Endothelial cell of umbilical vein (primary cell): ENCODE measurements at regions not wholly inside any gene's neighbourhood (a gene's known extent, or its start where the extent isn't known, plus 50 kb on each side); places are given as distances from the start of the nearest gene placed in this dataset.

Experiments
- BruUV-seq: library from RNA; stranded (reverse); fragments of 400-500 nt; replicated peaks from 2 replicates; lab custom pipeline; 2021; lab: Mats Ljungman, UMichigan
- CTCF ChIA-PET: fragments of 300-600, 350-600 bp; sonication (Branson Sonifier 250); formaldehyde crosslinking; loops from one replicate; lab custom pipeline; 2021; ENCODE audit warnings: antibody characterized with exemption, inconsistent platforms; lab: Charles Lee
- POLR2A ChIA-PET: fragments of 300-600, 350-600 bp; sonication (Branson Sonifier 250); formaldehyde crosslinking; loops from one replicate; lab custom pipeline; 2021; ENCODE audit warnings: antibody characterized with exemption, inconsistent platforms; lab: Charles Lee
- DNase-seq: peaks from one replicate; pipeline ENCODE4 v3.0.0-alpha.2; 2011; ENCODE audit warnings: low read depth, low spot score
- FAIRE-seq: peaks from 2 replicates; lab custom pipeline; 2011; peaks lifted over from hg19 to GRCh38; lab: Jason Lieb, UNC
- H2AFZ ChIP-seq: 2 replicates; pipeline ENCODE4 v1.6.0; 2012; ENCODE audit warnings: low read depth, low read length, control low read depth, inconsistent platforms
- H3K27ac ChIP-seq: 2 replicates; pipeline ENCODE4 v1.5.1; 2011; ENCODE audit warnings: low read depth, mild to moderate bottlenecking, control low read depth, low read length, moderate library complexity; ENCODE audit not compliant: insufficient read depth
- H3K27me3 ChIP-seq, 2 experiments: 2 replicates each; pipeline versions ENCODE4 v1.6.0 to v1.6.1; 2011; ENCODE audit warnings: low read length in 2 of 2, mixed read lengths in 1 of 2; ENCODE audit not compliant: control insufficient read depth in 2 of 2, insufficient read depth in 2 of 2
- H3K36me3 ChIP-seq, 2 experiments: 2 replicates in 1 of 2; 3 replicates in 1 of 2; pipeline ENCODE4 v1.5.1; 2011; ENCODE audit warnings: low read length in 2 of 2, mild to moderate bottlenecking in 1 of 2, moderate library complexity in 1 of 2; ENCODE audit not compliant: control insufficient read depth in 2 of 2, insufficient read depth in 2 of 2; ENCODE audit errors: extremely low read depth in 1 of 2
- H3K4me1 ChIP-seq: 3 replicates; pipeline ENCODE4 v1.5.1; 2011; ENCODE audit warnings: mild to moderate bottlenecking, low read length; ENCODE audit not compliant: control insufficient read depth, insufficient read depth; ENCODE audit errors: extremely low read depth
- H3K4me2 ChIP-seq: 2 replicates; pipeline ENCODE4 v1.6.1; 2011; ENCODE audit warnings: low read length, control low read depth, mixed read lengths; ENCODE audit not compliant: insufficient read depth
- H3K4me3 ChIP-seq, 3 experiments: fragments of 200-600 bp in 1 of 3; sonication (generic), shearing (Covaris generic) in 1 of 3; replicated peaks in 1 of 3; 2 replicates each; pipeline ENCODE4 v1.5.1; 2011 to 2016; ENCODE audit warnings: control low read depth in 3 of 3, low read length in 3 of 3, mild to moderate bottlenecking in 2 of 3, inconsistent platforms in 1 of 3, low read depth in 1 of 3, moderate library complexity in 1 of 3; ENCODE audit not compliant: insufficient read depth in 1 of 3
- H3K79me2 ChIP-seq: 2 replicates; pipeline ENCODE4 v1.6.0; 2012; ENCODE audit warnings: low read length, inconsistent platforms; ENCODE audit not compliant: control insufficient read depth, insufficient read depth
- H3K9ac ChIP-seq: replicated peaks from 2 replicates; pipeline ENCODE3; 2011; ENCODE audit warnings: low read length, control low read depth; ENCODE audit not compliant: insufficient read depth; ENCODE audit errors: extremely low read depth
- H3K9me1 ChIP-seq: replicated peaks from 3 replicates; pipeline ENCODE4 v1.6.0; 2011; ENCODE audit warnings: mild to moderate bottlenecking, low read length; ENCODE audit not compliant: control insufficient read depth, insufficient read depth; ENCODE audit errors: extremely low read depth
- H3K9me3 ChIP-seq: replicated peaks from 2 replicates; pipeline ENCODE4 v1.5.1; 2012; ENCODE audit warnings: low read length, inconsistent platforms; ENCODE audit not compliant: control insufficient read depth, insufficient read depth
- H4K20me1 ChIP-seq: replicated peaks from 2 replicates; pipeline ENCODE3; 2011; ENCODE audit warnings: mild to moderate bottlenecking, low read length; ENCODE audit not compliant: control insufficient read depth, insufficient read depth; ENCODE audit errors: extremely low read depth
- EZH2 ChIP-seq: IDR thresholded peaks from 2 replicates; pipeline ENCODE4 v1.6.1; 2012; ENCODE audit warnings: borderline replicate concordance, low read depth, mild to moderate bottlenecking, moderate library complexity, low read length, inconsistent platforms; ENCODE audit not compliant: severe bottlenecking
- FOS ChIP-seq: IDR thresholded peaks from 2 replicates; pipeline ENCODE4 v1.6.1; 2011; ENCODE audit warnings: mild to moderate bottlenecking, low read length, moderate library complexity, borderline replicate concordance; ENCODE audit not compliant: insufficient read depth
- GATA2 ChIP-seq: IDR thresholded peaks from 2 replicates; pipeline ENCODE4 v1.7.0; 2011; ENCODE audit warnings: low read depth, mild to moderate bottlenecking, moderate library complexity, mixed read lengths, low read length; ENCODE audit not compliant: insufficient read length, insufficient read depth
- JUN ChIP-seq: IDR thresholded peaks from 2 replicates; pipeline ENCODE4 v1.6.1; 2011; ENCODE audit warnings: borderline replicate concordance, low read depth; ENCODE audit not compliant: insufficient read length, insufficient read depth
- MAX ChIP-seq: IDR thresholded peaks from 2 replicates; pipeline ENCODE4 v1.6.1; 2011; ENCODE audit not compliant: insufficient read depth, insufficient read length
- MYC ChIP-seq: IDR thresholded peaks from one replicate; pipeline ENCODE4 v1.6.1; 2011; ENCODE audit warnings: mild to moderate bottlenecking, low read depth, low read length
- POLR2A ChIP-seq: IDR thresholded peaks from 2 replicates; pipeline ENCODE4 v1.6.1; 2012; ENCODE audit warnings: low read depth, mild to moderate bottlenecking, control low read depth, low read length
- POLR2AphosphoS5 ChIP-seq: IDR thresholded peaks from 2 replicates; pipeline ENCODE4 v1.6.1; 2012; ENCODE audit warnings: low read depth, mild to moderate bottlenecking, control low read depth, low read length, moderate library complexity; ENCODE audit not compliant: insufficient read depth
- dilution Hi-C: fragments of 300-500 bp; cut with MboI; formaldehyde crosslinking; loops from one replicate; pipeline ENCODE4 v1.15.0; 2019; ENCODE audit warnings: low sequenced_read_pairs; ENCODE audit not compliant: extremely low pct_ligation_motif_present
- intact Hi-C: fragments of 100-400 bp; cut with micrococcal nuclease; formaldehyde crosslinking; loops from one replicate; pipeline ENCODE4 v1.10.0; 2022
- TF ChIP-seq, protein P1 (sequence below), 2 donors: IDR thresholded peaks; 1 replicate in 1 of 2; 2 replicates in 1 of 2; pipeline ENCODE4 v1.5.1; 2011; ENCODE audit warnings: low read length in 2 of 2, mild to moderate bottlenecking in 2 of 2, moderate library complexity in 2 of 2, control low read depth in 1 of 2, inconsistent platforms in 1 of 2, low read depth in 1 of 2; ENCODE audit not compliant: insufficient read depth in 1 of 2; ENCODE audit errors: extremely low read depth in 1 of 2

DNA sequence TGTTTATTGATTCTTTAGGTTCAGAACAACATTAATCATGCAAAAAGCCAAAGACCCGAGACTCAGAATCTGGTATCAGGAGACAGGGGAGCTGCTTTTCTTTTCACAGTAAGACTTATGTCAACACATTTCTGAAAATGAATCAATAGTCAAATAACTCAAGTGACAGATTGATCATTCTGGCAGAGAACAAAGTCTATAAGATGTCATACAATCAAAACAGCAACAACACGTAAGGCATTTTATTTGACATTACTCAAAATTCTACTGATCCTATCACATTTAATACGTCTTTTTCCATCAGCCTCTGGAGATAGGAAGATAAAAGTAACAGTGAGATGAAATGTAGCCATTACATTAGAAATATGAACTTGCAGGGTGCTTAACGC lies 93.4 kb upstream of the EEF1E1 start:
- H3K79me2 ChIP-seq, result no peaks in the 10 kb centered on the region
- H3K9me3 ChIP-seq, result no peaks in the 10 kb centered on the region
- no peak for TF ChIP-seq EZH2
- TF ChIP-seq, protein P1, sequence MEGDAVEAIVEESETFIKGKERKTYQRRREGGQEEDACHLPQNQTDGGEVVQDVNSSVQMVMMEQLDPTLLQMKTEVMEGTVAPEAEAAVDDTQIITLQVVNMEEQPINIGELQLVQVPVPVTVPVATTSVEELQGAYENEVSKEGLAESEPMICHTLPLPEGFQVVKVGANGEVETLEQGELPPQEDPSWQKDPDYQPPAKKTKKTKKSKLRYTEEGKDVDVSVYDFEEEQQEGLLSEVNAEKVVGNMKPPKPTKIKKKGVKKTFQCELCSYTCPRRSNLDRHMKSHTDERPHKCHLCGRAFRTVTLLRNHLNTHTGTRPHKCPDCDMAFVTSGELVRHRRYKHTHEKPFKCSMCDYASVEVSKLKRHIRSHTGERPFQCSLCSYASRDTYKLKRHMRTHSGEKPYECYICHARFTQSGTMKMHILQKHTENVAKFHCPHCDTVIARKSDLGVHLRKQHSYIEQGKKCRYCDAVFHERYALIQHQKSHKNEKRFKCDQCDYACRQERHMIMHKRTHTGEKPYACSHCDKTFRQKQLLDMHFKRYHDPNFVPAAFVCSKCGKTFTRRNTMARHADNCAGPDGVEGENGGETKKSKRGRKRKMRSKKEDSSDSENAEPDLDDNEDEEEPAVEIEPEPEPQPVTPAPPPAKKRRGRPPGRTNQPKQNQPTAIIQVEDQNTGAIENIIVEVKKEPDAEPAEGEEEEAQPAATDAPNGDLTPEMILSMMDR (IDR thresholded peaks at IDR 0.05; ENCODE audit: extremely low read depth in 1 of 2, insufficient read depth in 1 of 2, low read depth in 1 of 2, low read length in 2 of 2), result no peak
- TF ChIP-seq FOS, result no peak
- TF ChIP-seq MAX, result no peak
- TF ChIP-seq GATA2, result no peak
- TF ChIP-seq POLR2A, result no peak
- no peak for TF ChIP-seq POLR2AphosphoS5
- TF ChIP-seq MYC, result no peak
- no peak for TF ChIP-seq JUN
- H4K20me1 ChIP-seq, result no peaks in the 10 kb centered on the region
- dilution Hi-C loops, result no loop called here
- POLR2A ChIA-PET, result no interaction called here
- intact Hi-C loops, result no loop called here
- no peak for FAIRE-seq
- H3K9ac ChIP-seq, result no peak overlapping the region
- no peak overlapping the region for H3K27ac ChIP-seq
- no TSS peak for BruUV-seq
- no peak overlapping the region for H3K4me3 ChIP-seq
- no peak overlapping the region for H2AFZ ChIP-seq
- no peak overlapping the region for H3K4me2 ChIP-seq
- peaks cover 0 to 2% of the 10 kb centered on the region in 2 experiments for H3K27me3 ChIP-seq
- H3K36me3 ChIP-seq, result no peaks in the 10 kb centered on the region
- H3K4me1 ChIP-seq, result no peaks in the 10 kb centered on the region
- no peaks in the 10 kb centered on the region for H3K9me1 ChIP-seq
- DNase-seq, result no peak
- CTCF ChIA-PET, result interaction anchor here (1.1 kb wide), 1 partner anchor 24 kb away, joined by 5 read pairs; no protein-coding TSS in a partner anchor
